ENCODE measurements at regions not wholly inside any gene's neighbourhood (a gene's known extent, or its start where the extent isn't known, plus 50 kb on each side); places are given as distances from the start of the nearest gene placed in this dataset.

GRCh38 chr10:84837041-84837812, 508.8 kb downstream of the CCSER2 start:
- Histone ChIP-seq H3K9me3 (no peaks in the 10 kb centered on the region), H3K27me3 (no peaks in the 10 kb centered on the region), H3K4me3 (no peak overlapping the region), H3K4me1 (no peaks in the 10 kb centered on the region), H3K36me3 (no peaks in the 10 kb centered on the region), H3K27ac (no peak overlapping the region)
- TF ChIP-seq POLR2A (IDR thresholded peaks at IDR 0.05) = no peak
- no peak for TF ChIP-seq CTCF (IDR thresholded peaks at IDR 0.05)
- WGBS, 2 donors = 61 to 75% methylated on average over 3 of the region's 3 CpGs
- DNase-seq = no peak
- intact Hi-C loops (cut with DNase I) = no loop called here

GRCh38 chr10:84837877-84838276, 509.5 kb downstream of the CCSER2 start:
- Histone ChIP-seq H3K36me3 (no peaks in the 10 kb centered on the region), H3K27ac (no peak overlapping the region), H3K27me3 (no peaks in the 10 kb centered on the region), H3K9me3 (no peaks in the 10 kb centered on the region), H3K4me1 (no peaks in the 10 kb centered on the region), H3K4me3 (no peak overlapping the region)
- DNase-seq = no peak
- intact Hi-C loops (cut with DNase I) = no loop called here
- TF ChIP-seq POLR2A (IDR thresholded peaks at IDR 0.05) = no peak
- no peak for TF ChIP-seq CTCF (IDR thresholded peaks at IDR 0.05)
- 75 to 77% methylated on average over 10 of the region's 10 CpGs for WGBS, 2 donors

GRCh38 chr10:84838851-84839250, 510.5 kb downstream of the CCSER2 start:
- no peak for DNase-seq
- H3K27ac ChIP-seq = no peak overlapping the region
- no peaks in the 10 kb centered on the region for H3K27me3 ChIP-seq
- H3K9me3 ChIP-seq = no peaks in the 10 kb centered on the region
- no peaks in the 10 kb centered on the region for H3K4me1 ChIP-seq
- TF ChIP-seq CTCF (IDR thresholded peaks at IDR 0.05) (no peak), POLR2A (IDR thresholded peaks at IDR 0.05) (no peak)
- 75 to 79% methylated on average over 6 of the region's 6 CpGs for WGBS, 2 donors
- H3K4me3 ChIP-seq = no peak overlapping the region
- intact Hi-C loops (cut with DNase I) = no loop called here
- H3K36me3 ChIP-seq = no peaks in the 10 kb centered on the region

GRCh38 chr10:84842593-84842992, 514.2 kb downstream of the CCSER2 start:
- H3K36me3 ChIP-seq = no peaks in the 10 kb centered on the region
- no peak overlapping the region for H3K4me3 ChIP-seq
- DNase-seq = no peak
- no peak for TF ChIP-seq CTCF (IDR thresholded peaks at IDR 0.05)
- TF ChIP-seq POLR2A (IDR thresholded peaks at IDR 0.05) = no peak
- no peak overlapping the region for H3K27ac ChIP-seq
- no peaks in the 10 kb centered on the region for H3K4me1 ChIP-seq
- intact Hi-C loops (cut with DNase I) = no loop called here
- no peaks in the 10 kb centered on the region for H3K27me3 ChIP-seq
- H3K9me3 ChIP-seq = no peaks in the 10 kb centered on the region

GRCh38 chr10:84844461-84844860, 516.1 kb downstream of the CCSER2 start:
- intact Hi-C loops (cut with DNase I) = no loop called here
- WGBS, 2 donors = 28 to 32% methylated on average over 2 of the region's 2 CpGs

More at GRCh38 chr10:84844461-84844860, 516.1 kb downstream of the CCSER2 start:
- no peaks in the 10 kb centered on the region for H3K9me3 ChIP-seq
- TF ChIP-seq CTCF (IDR thresholded peaks at IDR 0.05) (no peak), POLR2A (IDR thresholded peaks at IDR 0.05) (no peak)
- no peaks in the 10 kb centered on the region for H3K4me1 ChIP-seq
- no peaks in the 10 kb centered on the region for H3K36me3 ChIP-seq
- H3K27me3 ChIP-seq = no peaks in the 10 kb centered on the region
- H3K27ac ChIP-seq = no peak overlapping the region
- no peak for DNase-seq
- no peak overlapping the region for H3K4me3 ChIP-seq
